ENCODE measurements at regions not wholly inside any gene's neighbourhood (a gene's known extent, or its start where the extent isn't known, plus 50 kb on each side); places are given as distances from the start of the nearest gene placed in this dataset.

DNA sequence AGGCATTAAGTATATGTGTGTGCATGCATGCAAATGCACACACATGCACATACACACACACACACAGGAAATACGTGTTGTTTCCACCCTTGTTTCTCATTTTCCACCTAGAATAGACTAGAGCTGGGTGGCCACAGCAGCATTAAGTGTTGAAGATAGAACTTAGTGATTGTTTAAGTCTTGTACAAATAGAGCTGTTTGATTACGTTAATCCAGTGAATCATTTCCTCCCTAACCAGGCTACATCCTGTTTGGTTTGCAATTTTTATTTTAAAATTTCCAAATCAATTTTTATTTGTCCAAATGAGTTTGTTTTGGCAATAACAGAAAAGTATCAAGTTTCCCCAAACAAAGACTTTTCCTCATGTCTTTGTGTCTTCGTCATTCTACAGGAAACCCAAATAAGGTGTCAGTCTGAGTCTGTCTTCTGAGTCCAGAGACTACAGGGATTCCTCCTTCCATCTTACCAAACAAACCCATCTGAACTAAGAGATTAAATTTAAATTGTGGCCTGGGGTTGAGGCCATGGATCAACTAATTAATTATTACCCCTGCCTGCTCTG lies 74.6 kb upstream of the GALNT5 start:
- no TSS peak for BruUV-seq (replicated peaks)
- ChIA-PET POLR2A (no interaction called here), CTCF (interaction anchor here (0.9 kb wide), 1 partner anchor 15 kb away, joined by 3 read pairs; no protein-coding TSS in a partner anchor)
- Histone ChIP-seq H3K9me3 (no peaks in the 10 kb centered on the region), H3K4me3 (ENCODE audit: low read depth, low read length) (no peak overlapping the region), H3K36me3 (ENCODE audit: control insufficient read depth, insufficient read depth, low read length) (no peaks in the 10 kb centered on the region), H3K4me1 (no peaks in the 10 kb centered on the region), H3K27me3 (replicated peaks; ENCODE audit: control insufficient read depth, insufficient read depth, low read length) (no peaks in the 10 kb centered on the region; the same call in 1 of the 2 replicates)
- no peaks in the 10 kb centered on the region for H3K4me1 Mint-ChIP-seq (ENCODE audit: low read depth, unreplicated experiment)
- peaks cover 8% of the 10 kb centered on the region for H3K9me3 Mint-ChIP-seq (ENCODE audit: unreplicated experiment)
- intact Hi-C loops (cut with micrococcal nuclease; ENCODE audit: unreplicated experiment) = no loop called here
- H3K27ac Mint-ChIP-seq (ENCODE audit: unreplicated experiment) = no peak overlapping the region
- TF ChIP-seq CTCF (IDR thresholded peaks at IDR 0.05; ENCODE audit: insufficient read depth in 1 of 2, low read depth in 1 of 2, low read length in 1 of 2, severe bottlenecking in 1 of 2, unreplicated experiment in 1 of 2) = no peak
- no peak overlapping the region for H3K4me3 Mint-ChIP-seq (ENCODE audit: unreplicated experiment)
- no peak for DNase-seq
- peaks cover 4% of the 10 kb centered on the region for H3K27me3 Mint-ChIP-seq (ENCODE audit: insufficient read depth, unreplicated experiment)
- H3K36me3 Mint-ChIP-seq (ENCODE audit: insufficient read depth, unreplicated experiment) = no peaks in the 10 kb centered on the region

DNA sequence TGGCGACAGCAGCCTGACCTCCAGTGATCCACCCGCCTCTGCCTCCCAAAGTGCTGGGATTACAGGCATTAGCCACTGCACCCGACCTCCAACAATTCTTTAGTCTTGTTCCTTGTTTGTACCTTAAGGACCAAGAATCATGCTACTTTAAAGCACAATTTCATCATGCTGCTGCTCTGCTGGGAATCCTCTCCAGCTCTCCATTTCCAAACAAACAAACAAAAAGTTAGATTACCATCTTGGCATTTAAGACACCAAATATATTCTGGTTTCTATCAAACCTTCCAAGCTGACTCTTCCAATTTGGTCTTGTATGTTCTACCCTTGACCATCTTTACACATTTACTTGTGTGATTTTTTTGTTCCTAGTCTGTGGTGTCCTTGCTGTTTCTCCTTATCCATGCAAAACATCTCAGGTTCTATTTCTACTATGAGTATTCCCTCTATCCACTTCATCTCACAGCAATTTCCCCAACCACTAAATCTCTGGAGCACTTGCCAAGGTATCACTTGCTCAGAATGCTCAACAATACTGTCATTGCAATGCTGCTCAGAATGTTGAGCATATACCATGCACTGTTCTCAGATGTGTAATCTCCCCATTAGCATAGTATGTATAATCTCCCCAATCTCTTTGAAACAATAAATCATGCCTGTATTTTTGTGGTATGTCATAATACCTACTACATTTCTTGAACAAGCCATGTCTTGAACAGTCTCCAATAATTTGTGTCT lies 73.2 kb upstream of the GALNT5 start:
- Histone ChIP-seq H3K4me3 (ENCODE audit: low read depth, low read length) (no peak overlapping the region), H3K9me3 (no peaks in the 10 kb centered on the region), H3K4me1 (no peaks in the 10 kb centered on the region), H3K36me3 (ENCODE audit: control insufficient read depth, insufficient read depth, low read length) (no peaks in the 10 kb centered on the region), H3K27me3 (replicated peaks; ENCODE audit: control insufficient read depth, insufficient read depth, low read length) (no peaks in the 10 kb centered on the region; the same call in 1 of the 2 replicates)
- Mint-ChIP-seq H3K36me3 (ENCODE audit: insufficient read depth, unreplicated experiment) (no peaks in the 10 kb centered on the region), H3K9me3 (ENCODE audit: unreplicated experiment) (no peaks in the 10 kb centered on the region), H3K4me3 (ENCODE audit: unreplicated experiment) (no peak overlapping the region), H3K27me3 (ENCODE audit: insufficient read depth, unreplicated experiment) (peaks cover 4% of the 10 kb centered on the region), H3K4me1 (ENCODE audit: low read depth, unreplicated experiment) (no peaks in the 10 kb centered on the region), H3K27ac (ENCODE audit: unreplicated experiment) (no peak overlapping the region)
- no TSS peak for BruUV-seq (replicated peaks)
- ChIA-PET POLR2A (no interaction called here), CTCF (interaction anchor here (0.6 to 0.7 kb wide), 5 partner anchors 9 to 793 kb away, joined by 3 to 4 read pairs (median 4); no protein-coding TSS in a partner anchor)
- intact Hi-C loops (cut with micrococcal nuclease; ENCODE audit: unreplicated experiment) = no loop called here
- TF ChIP-seq CTCF (IDR thresholded peaks at IDR 0.05; ENCODE audit: insufficient read depth in 1 of 2, low read depth in 1 of 2, low read length in 1 of 2, severe bottlenecking in 1 of 2, unreplicated experiment in 1 of 2) = no peak
- no peak for DNase-seq

DNA sequence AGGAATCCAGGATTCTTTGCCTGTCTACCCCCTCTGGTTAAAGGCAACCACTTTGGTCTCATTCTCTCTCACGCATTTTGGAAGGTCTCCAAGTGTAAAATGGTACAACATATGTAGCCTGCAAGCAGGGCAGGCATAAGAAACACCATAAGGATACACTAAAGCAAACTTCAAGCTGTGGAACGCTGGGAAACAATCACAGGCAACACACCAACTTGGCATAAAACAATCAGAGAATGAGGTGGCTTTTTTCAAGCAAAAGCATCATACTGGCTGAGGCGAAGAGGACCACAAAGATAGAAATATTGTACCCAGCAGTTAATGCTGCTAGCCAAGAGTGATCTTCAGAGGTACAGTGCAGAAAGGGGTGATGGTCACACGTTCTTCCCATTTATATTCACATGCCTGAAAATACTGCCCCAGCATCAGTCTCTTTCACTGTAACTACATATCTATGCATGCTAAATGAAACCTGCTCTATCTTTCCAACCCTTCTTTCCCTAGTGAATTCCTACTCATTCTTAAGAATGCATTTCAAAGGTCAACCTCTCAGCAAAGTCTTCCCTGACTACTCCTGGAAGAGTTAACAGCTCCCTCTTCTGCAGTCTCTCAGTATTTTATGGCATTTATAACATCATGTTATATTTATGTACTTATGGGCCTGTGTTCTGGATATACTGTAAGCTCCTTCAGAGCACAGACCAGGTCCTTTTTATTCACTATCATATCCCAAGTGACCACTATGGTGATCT lies 71.9 kb upstream of the GALNT5 start:
- no peak for TF ChIP-seq CTCF (IDR thresholded peaks at IDR 0.05; ENCODE audit: insufficient read depth in 1 of 2, low read depth in 1 of 2, low read length in 1 of 2, severe bottlenecking in 1 of 2, unreplicated experiment in 1 of 2)
- no peaks in the 10 kb centered on the region for H3K9me3 ChIP-seq
- no peaks in the 10 kb centered on the region for H3K36me3 Mint-ChIP-seq (ENCODE audit: insufficient read depth, unreplicated experiment)
- H3K4me1 Mint-ChIP-seq (ENCODE audit: low read depth, unreplicated experiment) = no peaks in the 10 kb centered on the region
- no peaks in the 10 kb centered on the region for H3K36me3 ChIP-seq (ENCODE audit: control insufficient read depth, insufficient read depth, low read length)
- H3K27me3 ChIP-seq (replicated peaks; ENCODE audit: control insufficient read depth, insufficient read depth, low read length) = no peaks in the 10 kb centered on the region; the same call in 1 of the 2 replicates
- POLR2A ChIA-PET = no interaction called here
- no peaks in the 10 kb centered on the region for H3K4me1 ChIP-seq
- H3K9me3 Mint-ChIP-seq (ENCODE audit: unreplicated experiment) = no peaks in the 10 kb centered on the region
- intact Hi-C loops (cut with micrococcal nuclease; ENCODE audit: unreplicated experiment) = no loop called here
- no peak overlapping the region for H3K4me3 ChIP-seq (ENCODE audit: low read depth, low read length)
- no peak for DNase-seq
- H3K27ac Mint-ChIP-seq (ENCODE audit: unreplicated experiment) = no peak overlapping the region
- no peak overlapping the region for H3K4me3 Mint-ChIP-seq (ENCODE audit: unreplicated experiment)
- no TSS peak for BruUV-seq (replicated peaks)
- CTCF ChIA-PET = no interaction called here
- H3K27me3 Mint-ChIP-seq (ENCODE audit: insufficient read depth, unreplicated experiment) = peaks cover 4% of the 10 kb centered on the region

Measured in Caco-2 (cell line).